ENCODE measurements at regions not wholly inside any gene's neighbourhood (a gene's known extent, or its start where the extent isn't known, plus 50 kb on each side); places are given as distances from the start of the nearest gene placed in this dataset.

GRCh38 chr7:145212050-145212449 is 376.2 kb upstream of the TPK1 start:
- H3K4me3 ChIP-seq (ENCODE audit: low read depth, low read length): no peak overlapping the region
- TF ChIP-seq MAX (IDR thresholded peaks at IDR 0.05; ENCODE audit: low read depth, low read length) (peak; percentile 48; the same call in 1 of the 2 replicates), MYC (IDR thresholded peaks at IDR 0.05; ENCODE audit: low read depth, low read length) (no peak)
- DNase-seq (ENCODE audit: low read depth): no peak

GRCh38 chr7:145211211-145211610 is 375.4 kb upstream of the TPK1 start:
- H3K4me3 ChIP-seq (ENCODE audit: low read depth, low read length): no peak overlapping the region
- DNase-seq (ENCODE audit: low read depth): no peak
- no peak for TF ChIP-seq MAX (IDR thresholded peaks at IDR 0.05; ENCODE audit: low read depth, low read length)
- no peak for TF ChIP-seq CTCF (IDR thresholded peaks at IDR 0.05; ENCODE audit: low read depth, low read length)
- TF ChIP-seq POLR2A (IDR thresholded peaks at IDR 0.05; ENCODE audit: extremely low read depth, insufficient read length): no peak
- no peak for TF ChIP-seq MYC (IDR thresholded peaks at IDR 0.05; ENCODE audit: low read depth, low read length)

- DNase-seq (ENCODE audit: low read depth): no peak
- no peak overlapping the region for H3K4me3 ChIP-seq (ENCODE audit: low read depth, low read length)
- TF ChIP-seq POLR2A (IDR thresholded peaks at IDR 0.05; ENCODE audit: extremely low read depth, insufficient read length): no peak
- no peak for TF ChIP-seq CTCF (IDR thresholded peaks at IDR 0.05; ENCODE audit: low read depth, low read length)
- TF ChIP-seq MAX (IDR thresholded peaks at IDR 0.05; ENCODE audit: low read depth, low read length): no peak
- TF ChIP-seq MYC (IDR thresholded peaks at IDR 0.05; ENCODE audit: low read depth, low read length): no peak
These were observed 358.1 kb upstream of the TPK1 start for GRCh38 chr7:145193951-145194350.

GRCh38 chr7:145184956-145185355 is 349.1 kb upstream of the TPK1 start:
- DNase-seq (ENCODE audit: low read depth): no peak
- H3K4me3 ChIP-seq (ENCODE audit: low read depth, low read length): no peak overlapping the region
- no peak for TF ChIP-seq POLR2A (IDR thresholded peaks at IDR 0.05; ENCODE audit: extremely low read depth, insufficient read length)
- no peak for TF ChIP-seq MYC (IDR thresholded peaks at IDR 0.05; ENCODE audit: low read depth, low read length)
- TF ChIP-seq MAX (IDR thresholded peaks at IDR 0.05; ENCODE audit: low read depth, low read length): no peak
- no peak for TF ChIP-seq CTCF (IDR thresholded peaks at IDR 0.05; ENCODE audit: low read depth, low read length)

GRCh38 chr7:145183069-145183468 is 347.2 kb upstream of the TPK1 start:
- no peak for TF ChIP-seq CTCF (IDR thresholded peaks at IDR 0.05; ENCODE audit: low read depth, low read length)
- no peak overlapping the region for H3K4me3 ChIP-seq (ENCODE audit: low read depth, low read length)
- DNase-seq (ENCODE audit: low read depth): no peak

- no peak for TF ChIP-seq CTCF (IDR thresholded peaks at IDR 0.05; ENCODE audit: low read depth, low read length)
- no peak for DNase-seq (ENCODE audit: low read depth)
- no peak overlapping the region for H3K4me3 ChIP-seq (ENCODE audit: low read depth, low read length)
These were observed 339.5 kb upstream of the TPK1 start for GRCh38 chr7:145175366-145175765.

All from NB4 (cell line).